Stimulated activated CD4-positive, alpha-beta T cell treated with anti-CD3 and anti-CD28 coated beads, Interleukin-1b, Interleukin-23, amount 100 ng/mL, for 24 hours (primary cell): ENCODE measurements at regions not wholly inside any gene's neighbourhood (a gene's known extent, or its start where the extent isn't known, plus 50 kb on each side); places are given as distances from the start of the nearest gene placed in this dataset.
"Not testable (repeated sequence)": the region's sequence is repeated elsewhere in the genome, so short reads cannot be mapped to it uniquely, and the experiment has no call there.

Experiments used
- DNase-seq, 4 experiments: peaks; one replicate each; pipeline ENCODE4 v3.0.0-alpha.2; 2020; ENCODE audit warnings: low read depth in 4 of 4, low spot score in 1 of 4

DNA sequence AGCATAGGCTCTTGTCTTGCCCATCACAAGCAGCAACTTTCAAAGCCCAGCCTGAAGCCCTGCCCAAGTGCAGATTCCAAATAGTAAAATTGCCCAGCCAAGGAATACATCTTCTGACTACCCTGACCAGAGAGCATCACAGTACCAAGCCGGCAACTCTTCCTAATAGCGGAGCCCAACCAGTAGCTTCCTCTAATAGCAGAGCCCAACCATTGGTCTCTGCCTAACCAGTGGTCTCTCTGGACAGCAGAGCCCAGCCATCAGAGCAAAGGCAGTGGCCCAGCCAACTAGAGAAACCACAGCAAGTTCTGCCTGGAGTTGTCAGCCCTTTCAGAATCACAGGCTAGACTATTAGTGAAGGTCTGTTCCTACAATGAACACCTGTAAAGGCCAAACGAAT is 285.6 kb downstream of the HGF start:
- DNase-seq: no peak

DNA sequence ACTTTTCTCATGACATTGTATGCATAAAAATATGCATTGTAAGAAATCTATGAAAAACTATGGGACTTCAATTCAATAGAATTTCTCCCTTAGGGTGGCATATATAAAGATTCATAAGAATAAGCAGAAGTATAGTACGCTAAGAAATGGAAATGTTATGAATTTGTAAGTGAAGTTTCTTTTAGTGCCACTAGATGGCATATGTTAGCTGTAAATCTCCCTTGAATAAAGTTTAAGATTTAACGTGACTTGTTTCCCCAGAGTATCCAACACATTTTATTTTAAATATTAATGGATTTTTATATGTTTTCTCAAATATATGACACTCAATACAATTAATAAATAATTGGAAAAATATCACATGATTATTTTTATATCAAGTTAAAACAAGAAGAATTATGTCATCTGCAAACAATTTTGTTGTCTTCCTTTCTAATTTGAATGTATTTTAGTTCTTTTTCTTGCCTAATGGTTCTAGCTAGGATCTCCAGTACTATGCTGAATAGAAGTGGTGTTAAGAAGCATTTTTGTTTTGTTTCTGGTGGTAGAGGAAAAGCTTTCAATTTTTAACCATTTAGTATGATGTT is 287.2 kb downstream of the HGF start:
- no peak for DNase-seq

DNA sequence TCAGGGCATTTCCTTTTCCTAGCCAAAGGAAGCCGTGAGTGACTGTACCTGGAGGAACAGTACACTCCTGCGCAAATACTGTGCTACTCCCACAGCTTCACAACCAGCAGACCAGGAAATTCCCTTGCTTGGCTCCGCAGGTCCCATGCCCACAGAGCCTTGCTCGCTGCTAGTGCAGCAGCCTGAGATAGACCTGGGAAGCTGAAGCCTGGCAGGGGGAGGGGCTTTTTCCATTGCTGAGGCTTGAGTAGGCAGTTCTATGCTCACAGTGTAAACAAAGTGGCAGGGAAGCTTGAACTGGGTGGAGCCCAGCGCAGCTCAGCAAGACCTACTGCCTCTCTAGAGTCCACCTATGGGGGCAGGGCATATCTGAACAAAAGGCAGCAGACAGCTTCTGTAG is 291.2 kb downstream of the HGF start:
- no peak for DNase-seq

DNA sequence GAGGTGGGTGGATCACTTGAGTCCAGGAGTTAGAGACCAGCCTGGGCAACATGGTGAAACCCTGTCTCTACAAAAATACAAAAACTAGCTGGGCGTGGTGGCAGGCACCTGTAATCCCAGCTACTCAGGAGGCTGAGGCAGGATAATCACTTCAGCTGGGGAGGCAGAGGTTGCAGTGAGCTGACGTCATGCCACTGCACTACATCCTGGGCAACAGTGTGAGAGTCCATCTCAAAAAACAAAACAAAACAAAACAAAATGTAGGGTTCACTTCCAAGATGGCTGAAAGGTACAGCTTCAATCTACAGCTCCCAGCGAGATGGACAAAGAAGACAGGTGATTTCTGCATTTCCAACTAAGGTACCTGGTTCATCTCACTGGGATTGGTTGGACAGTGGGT is 291.6 kb downstream of the HGF start:
- not testable (repeated sequence) for DNase-seq

DNA sequence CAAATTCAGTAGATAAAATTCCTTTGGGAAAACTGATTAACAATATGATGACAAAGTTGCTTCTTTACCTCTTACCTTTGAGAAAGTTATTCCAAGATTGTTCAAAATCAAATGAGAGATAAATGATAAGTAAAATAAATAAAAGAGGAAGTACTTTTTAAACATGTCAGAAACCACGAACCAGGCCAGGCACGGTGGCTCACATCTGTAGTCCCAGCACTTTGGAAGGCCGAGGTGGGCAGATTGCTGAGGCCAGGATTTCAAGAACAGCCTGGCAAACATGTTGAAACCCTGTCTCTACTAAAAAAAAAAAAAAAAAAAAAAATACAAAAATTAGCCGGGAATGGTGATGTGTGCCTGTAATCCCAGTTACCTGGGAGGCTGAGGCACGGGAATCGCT is 296.6 kb downstream of the HGF start:
- no peak for DNase-seq

DNA sequence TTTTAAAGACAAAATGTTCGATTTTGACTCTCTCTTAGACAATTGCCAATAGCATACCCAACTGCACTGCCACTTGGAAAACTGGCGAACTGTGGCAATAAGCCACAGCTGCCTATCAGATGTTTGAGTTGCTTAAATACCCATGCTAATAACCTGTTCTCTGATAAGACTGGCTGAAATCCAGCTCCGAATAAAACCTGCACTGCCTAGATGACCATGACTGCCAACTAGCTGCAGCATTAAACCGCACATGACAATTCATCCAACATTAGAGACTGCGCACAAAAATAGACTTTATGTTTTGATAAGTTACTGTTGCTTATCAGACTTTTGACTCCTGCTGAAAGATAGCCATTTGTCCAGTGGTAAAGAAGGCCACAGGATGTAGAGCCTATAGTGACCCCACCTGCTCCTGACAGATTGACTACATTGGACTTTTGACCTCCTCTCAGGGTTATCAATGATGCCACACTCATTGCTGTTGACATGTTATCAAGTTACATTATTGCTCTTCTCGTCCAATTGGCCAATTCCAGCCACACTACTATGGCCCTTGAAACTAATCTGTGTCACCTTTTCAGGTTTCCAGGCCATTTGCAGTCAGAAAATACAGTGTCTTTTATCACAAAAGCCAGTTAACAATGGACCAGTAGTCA is 299.0 kb downstream of the HGF start:
- no peak for DNase-seq

DNA sequence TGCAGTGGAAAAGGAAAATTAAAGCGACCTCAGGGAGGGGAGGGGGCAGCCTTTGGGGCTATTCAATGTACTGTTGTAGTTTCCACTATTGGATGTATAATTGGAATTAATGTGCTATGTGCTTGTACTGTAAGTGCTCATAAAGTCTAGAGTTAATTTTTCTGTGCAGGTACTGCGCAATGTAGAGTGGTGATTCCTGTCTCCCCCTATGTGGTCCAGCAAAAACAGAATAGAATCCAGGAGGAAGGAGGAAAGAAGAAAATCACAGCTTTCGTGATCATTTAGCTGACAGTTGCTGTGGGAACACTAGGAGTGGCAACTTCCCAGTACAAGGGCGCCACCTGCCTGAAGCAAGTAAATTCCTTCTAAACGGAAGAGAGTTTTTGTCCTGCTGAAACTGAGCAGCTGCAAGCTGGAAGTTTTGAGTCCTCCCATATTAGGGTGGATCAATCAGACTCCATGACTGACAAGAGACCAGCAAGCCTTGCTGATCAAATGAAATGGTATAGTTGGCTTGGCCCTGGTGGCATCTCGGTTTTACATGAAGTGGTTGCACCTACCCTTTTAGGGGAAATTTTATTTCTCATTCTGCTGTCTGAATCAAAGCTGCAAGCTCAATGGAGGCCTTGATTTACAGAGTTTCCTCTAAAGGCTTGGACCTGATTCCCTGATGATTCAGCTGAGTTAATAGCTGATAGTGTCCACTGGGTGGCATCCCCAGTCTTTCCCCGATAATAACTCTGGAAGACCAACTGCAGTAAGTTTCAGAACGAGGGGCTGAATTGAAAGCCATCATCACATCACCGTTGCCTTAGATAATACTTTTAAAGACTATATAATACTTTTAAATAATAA is 299.8 kb downstream of the HGF start:
- DNase-seq: peak in 1 of 4 experiments; percentile 6

DNA sequence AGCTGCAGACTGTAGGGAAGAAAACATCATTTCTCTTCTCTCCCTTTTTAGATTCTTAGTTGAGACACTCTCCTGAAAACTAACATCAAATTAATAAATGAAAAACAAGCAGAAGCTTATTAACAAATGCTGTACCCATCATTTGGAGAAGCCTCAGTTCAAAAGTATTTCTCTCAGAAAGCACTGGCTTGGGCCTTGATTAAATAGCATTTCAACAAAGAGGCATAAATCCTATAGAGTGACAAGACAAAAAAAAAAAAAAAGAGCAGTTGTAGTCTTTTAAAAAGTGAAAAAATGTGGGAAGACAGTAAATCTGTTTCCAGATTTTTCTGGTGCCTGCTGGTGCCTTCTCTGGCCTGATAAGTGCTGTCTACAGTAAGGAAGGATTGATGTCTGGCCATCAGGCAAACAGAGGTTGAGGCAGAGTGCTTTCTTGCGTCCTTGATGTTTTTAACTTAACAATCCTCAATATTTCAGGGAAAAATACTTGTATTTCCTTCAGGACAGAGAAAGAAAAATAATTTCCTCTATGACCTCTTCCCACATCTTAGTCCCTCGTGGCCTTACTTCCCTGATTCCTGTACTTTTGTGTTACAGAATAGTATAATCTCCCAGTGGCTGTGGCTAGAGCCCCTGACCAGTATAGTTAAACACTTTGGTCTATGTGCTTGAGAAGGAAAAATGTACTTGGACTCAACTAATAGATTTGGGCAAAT is 300.5 kb downstream of the HGF start:
- no peak for DNase-seq

DNA sequence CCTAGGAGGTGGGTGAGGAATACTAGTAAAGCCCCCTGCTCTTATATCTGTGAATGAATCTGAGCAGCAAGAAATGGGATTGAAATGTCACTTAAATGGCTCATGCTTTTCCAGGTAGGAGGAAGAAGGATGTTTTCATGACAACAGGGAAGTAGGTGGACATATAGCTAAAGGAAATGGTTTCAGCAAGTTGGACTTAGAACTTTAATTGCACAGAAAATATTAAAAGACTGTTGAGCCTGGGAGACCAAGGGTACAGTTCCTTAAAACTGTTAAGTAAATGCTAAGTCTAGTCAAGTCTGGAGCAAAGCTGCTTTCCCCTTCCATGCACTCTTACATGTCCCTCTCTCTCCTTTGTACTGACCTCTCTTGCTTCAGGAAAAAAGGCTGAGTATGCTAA is 301.3 kb downstream of the HGF start:
- DNase-seq: no peak

DNA sequence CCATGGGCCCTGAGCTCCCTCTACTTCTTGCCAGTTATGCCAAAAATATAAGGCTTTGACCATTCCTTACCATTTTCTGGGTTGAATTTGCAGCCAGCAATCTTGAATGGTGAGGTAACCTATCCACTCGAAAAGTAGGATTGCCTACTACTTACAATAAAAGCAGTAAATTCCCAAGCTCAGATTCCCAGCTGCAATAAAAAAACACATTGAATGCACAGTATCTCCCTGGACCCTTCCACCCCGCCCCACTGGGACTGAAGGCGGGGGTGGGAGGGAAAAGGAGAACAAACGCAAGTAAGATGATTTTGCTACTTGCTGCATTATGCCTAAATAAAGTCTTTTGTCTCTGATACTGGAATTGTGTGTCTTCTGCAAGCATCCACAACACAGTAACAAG is 301.9 kb downstream of the HGF start:
- DNase-seq: no peak

DNA sequence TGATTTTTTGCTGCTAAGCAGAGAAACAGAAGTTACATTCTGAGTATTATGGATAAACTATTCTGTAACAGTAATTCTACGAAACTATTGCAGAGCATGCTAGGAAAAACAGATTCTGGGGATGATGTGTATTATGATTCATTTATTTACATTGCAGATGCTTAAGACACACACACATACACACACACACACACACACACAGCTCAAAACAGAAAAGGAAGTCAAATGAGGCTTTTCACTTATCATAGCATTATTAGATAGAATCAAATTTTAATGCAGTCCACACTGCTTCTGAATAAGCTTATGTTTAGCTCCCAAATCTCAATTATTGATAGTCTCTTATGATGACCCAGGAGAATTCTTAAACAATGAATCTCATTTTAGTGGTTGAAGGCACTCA is 307.2 kb downstream of the HGF start:
- DNase-seq: no peak

DNA sequence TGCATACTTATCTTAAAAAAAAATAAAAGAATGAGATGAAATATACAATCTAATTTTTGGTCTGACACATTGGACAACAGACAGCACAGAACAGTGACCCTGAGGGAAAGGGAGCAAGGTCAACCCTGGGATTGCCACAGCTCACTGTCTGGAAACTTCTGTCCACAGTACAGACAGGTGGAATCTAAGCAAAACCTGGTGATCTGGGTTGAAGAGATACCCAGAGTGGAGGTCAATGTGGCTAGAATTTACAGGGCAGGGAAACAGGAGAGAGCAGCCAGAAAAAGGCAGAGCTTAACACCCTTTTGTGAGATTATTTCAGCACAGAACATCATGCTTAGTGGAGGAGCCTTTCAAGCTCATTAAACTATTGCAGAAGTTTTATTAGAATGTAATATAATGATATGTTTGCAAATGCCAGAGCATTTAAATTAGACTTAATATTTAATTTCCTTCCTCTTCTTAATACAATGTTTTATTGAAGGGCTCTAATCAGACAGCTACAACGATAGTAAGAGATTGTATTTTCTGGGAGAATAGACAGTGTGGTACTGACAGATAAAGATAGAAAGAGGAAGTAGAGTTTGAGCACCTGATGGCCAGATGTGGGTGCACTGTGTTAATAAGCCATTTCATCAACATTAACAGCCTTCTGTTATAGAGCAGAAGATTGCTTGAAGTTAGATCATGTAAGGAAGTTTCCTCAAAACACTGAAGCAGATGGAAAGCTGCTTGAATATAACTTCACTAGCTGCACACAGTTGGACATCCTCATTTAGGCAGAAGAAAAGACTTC is 309.4 kb downstream of the HGF start:
- DNase-seq: no peak

DNA sequence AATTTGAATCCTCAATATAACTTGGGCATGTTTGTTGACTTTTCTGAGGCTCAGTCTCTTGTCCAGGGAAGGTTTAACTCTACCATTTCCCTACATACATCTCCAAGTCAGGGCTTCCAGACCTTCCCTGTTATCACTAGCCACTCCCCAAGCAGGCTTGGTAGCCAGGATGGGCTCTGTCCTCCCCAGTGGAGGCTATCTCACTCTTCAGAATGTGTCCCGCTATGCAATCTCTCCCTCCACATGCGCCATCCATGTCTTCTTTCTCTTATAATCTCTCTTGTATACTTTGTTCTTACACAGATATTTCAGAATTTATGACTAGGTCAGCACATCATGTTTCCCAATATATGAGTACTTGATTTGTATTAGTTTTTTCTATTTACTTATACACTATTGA is 310.4 kb downstream of the HGF start:
- DNase-seq: no peak

DNA sequence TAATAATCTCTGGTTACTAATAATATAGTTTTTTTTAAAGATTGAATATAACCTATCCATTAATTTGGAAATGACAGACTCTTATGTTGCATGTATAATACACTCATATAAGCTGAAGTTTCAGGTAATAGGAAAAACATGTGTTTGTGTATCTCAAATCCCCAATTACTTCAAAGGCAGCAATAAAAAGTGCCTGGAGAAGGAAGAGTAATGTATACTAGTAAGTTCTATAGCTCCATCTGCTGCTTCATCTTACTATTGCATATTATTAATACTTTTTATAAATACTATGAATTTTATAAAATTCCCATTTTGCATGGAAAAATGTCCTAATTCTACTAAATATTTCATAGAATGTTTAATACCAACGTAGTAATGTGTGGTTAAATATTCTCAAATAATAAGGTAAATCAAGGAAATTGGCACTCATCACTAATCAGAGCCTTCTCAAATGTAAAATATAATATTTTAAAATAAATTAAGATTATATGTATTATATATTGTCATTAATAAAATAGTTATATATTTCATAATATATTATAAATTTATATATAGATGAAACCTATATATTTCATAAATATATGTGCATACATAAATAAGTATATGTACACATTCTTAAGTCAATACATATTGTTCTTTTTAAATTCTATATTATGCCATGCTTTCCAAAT is 311.9 kb downstream of the HGF start:
- no peak for DNase-seq

DNA sequence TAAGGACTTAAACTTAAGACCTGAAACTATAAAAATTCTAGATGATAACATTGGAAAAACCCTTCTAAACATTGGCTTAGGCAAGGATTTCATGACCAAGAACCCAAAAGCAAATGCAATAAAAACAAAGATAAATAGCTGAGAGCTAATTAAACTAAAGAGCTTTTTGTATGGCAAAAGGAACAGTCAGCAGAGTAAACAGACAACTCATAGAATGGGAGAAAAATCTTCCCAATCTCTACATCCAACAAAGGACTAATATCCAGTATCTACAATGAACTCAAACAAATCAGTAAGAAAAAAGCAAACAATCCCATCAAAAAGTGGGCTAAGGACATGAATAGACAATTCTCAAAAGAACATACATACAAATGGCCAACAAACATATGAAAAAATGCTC is 316.1 kb downstream of the HGF start:
- DNase-seq: not testable (repeated sequence)

DNA sequence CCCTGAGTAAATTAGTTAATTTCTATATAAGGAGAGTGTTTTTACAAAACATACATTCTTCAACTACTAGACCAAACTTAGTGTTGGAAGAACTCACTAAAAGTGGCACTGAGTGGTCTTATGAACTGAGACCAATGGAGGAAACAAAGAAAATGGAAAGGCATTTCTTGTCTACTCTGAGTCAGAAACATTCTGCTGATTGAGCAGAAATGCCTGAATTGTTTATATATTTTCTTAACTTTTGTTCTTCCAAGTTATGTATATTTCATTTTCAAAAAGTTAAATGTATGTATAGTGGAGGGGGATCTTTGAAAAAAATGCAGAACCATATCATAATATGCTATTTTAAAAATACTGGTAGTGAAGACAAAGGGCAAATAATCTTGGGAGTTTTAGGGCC is 320.7 kb downstream of the HGF start:
- no peak for DNase-seq

DNA sequence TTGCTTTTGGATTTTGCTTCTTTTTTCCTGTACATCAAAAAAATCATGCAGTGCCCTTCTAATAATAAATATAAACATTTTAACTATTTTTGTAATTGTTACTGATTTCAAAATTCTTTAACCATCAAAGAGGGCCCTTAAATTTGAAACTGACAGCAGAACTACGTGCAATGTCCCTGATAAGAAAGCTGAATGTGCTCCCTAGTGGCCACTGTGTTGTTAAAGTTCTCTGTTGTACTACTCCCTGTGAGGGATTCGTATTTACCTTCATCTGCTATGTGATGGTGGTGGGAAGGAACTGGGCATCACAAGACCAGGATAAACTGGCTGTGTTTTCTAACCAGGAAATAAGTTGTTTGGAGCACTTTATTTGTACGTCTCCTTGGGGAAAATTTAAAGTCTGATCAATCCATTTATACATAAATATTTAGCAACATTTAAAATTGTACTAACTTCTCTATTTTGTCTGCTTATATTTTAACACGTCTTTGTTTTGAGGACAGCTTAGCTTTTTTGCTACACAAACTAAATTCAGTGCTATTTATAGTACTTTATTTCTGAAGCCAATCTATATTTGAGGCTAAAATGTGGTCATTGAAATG is 322.4 kb downstream of the HGF start:
- DNase-seq: no peak

DNA sequence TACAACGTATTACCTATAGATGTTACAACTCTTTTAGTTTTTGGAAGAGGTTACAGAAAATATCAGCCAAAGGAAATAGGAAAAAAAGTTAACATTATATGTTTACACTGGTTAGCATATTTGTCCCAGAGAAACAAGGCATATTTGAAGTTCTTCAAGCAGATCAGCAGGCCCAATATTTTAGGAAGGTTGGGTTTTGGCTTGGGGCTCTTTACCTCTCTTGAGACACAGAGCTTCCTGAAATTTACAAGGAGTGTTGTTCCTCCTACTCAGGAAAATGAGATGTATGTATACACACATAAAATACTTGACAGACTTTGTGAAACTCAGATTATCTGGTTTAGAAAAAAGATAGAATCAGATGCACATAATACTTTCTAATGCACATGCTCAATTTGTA is 323.6 kb downstream of the HGF start:
- DNase-seq: no peak

DNA sequence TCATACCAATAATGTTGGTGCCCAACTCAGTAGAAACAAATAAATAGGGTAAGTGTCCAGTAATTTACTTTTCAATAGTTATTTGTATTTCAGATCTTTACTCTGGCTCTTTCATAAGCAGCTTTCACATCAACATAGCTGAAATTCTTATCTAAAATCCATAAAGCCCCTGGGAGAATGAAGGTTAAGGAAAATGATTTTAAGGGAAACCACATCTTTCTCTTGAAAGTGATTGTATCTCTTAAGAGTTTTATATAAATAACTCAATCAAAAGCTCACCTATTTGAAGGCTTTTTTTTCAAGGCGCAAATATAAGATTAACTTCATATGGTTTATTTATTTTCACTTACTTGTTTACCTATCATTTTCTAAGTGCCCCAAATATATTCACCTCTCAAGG is 324.4 kb downstream of the HGF start:
- DNase-seq: no peak

DNA sequence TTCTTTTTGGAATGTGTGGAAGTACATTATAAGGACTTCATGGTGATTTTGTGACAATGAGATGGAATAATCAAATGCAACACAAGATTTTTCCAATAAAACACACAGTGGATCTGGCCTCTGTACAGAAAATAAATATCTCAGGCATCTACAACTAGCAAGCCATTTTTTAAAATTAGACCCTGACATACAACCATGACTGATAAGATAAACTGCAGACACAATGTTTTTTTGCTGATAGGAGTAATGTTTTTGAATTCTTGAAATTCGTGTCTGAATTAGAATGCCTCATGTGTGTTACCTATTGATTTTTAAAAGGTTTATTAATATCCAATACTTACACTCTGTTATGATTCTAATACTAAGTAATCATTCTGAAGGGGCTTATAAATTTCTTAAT is 328.1 kb downstream of the HGF start:
- no peak for DNase-seq
